ENCODE measurements at regions not wholly inside any gene's neighbourhood (a gene's known extent, or its start where the extent isn't known, plus 50 kb on each side); places are given as distances from the start of the nearest gene placed in this dataset.

DNA sequence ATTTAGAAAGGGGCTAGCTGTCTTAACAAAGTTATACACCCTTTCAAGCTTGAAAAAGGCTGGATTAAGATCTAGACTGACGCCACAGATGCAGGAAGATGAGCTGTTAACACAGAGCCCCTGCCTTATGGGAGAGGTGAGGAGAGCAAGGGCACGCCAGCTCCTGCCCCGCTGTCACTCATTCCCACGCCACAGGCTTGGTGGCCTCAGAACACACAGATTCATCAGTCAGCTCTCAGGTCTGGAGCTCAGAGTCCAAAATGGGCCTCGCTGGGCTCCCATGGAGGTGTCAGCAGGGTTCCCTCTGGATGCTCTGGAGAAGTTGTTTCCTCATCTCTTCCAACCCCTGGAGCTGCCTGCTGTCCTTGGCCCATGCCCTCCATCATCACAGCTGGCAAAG, 554.2 kb downstream of the TCERG1L start:
- no peak for DNase-seq (ENCODE audit: low read depth in 1 of 2, low spot score in 1 of 2)

DNA sequence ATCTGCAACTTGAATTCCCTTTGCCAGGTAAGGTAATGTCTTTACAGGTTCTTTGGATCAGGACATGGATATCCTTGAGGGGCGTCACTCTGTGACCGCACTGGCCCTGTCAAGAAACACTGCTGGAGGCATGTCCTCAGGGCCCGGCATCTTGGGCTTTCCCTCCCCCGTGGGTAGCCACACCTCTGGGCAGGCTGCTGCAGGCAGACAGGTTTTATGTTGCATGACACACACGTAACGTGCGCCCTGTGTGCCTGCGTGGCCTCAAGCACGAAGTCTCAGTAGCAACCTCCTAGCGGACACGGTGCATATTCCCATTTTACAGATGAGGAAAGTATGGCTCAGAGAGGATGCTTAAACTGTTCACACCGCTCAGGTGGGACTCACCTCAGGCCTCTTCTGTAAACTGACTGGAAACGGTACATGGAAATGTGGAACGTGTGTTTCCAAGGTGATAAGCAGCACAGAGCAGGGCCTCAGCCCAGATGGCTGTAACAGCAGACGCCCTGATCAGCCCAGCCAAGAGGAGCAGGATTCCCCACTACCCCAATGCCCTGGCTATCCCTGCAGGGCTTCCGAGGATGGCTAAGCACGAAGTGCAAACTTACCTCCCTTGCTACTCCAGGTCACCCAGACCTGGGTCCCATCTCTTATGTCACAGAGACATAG, 553.6 kb downstream of the TCERG1L start:
- no peak for DNase-seq (ENCODE audit: low read depth in 1 of 2, low spot score in 1 of 2)

DNA sequence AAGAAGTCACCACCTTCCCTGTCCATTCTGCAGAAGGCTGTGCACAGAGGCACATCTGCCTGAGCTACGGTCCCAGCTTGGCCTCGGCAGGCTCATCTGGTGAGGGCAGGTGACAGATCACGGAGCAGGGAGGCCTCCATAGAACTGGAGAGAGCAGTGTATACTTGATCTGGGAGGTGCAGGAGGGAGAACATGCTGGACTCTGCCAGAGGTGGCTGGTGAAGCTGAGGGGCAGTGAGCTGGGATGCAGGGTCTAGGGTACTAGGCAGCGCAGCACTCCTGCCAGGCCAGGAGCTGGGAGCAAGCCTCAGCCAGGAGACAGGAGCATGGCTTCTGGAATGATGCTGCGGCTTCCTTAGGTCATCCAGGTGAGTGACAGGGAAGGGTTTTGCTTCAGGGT, 553.0 kb downstream of the TCERG1L start:
- no peak for DNase-seq (ENCODE audit: low read depth in 1 of 2, low spot score in 1 of 2)

DNA sequence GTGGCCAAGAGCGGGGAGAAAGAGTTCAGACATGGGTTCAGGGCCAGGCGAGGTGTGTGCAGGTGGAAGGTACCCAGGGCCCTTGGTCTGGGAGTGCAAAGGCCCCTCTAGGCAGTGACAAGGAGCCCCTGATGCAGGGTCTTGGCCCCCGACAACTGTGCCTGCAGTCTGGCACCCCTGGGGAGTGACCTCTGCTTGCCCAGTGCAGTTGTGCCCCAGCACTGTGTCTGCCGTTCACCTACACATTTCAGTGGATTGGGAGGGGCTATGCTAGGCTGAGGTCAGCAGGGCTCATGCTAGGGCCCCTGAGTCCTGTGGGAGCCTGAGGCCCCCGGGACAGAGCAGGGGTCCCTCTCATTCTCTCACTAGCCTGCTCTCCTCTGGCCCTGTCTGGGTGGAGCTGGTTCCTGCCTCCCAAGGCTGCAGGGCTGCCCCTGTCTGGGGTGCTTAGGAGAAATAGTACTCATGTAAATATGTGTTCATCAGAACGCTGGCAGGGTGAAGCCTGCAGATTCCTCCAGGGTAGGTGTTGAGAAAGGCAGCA, 550.4 kb downstream of the TCERG1L start:
- DNase-seq (ENCODE audit: low read depth in 1 of 2, low spot score in 1 of 2): no peak

DNA sequence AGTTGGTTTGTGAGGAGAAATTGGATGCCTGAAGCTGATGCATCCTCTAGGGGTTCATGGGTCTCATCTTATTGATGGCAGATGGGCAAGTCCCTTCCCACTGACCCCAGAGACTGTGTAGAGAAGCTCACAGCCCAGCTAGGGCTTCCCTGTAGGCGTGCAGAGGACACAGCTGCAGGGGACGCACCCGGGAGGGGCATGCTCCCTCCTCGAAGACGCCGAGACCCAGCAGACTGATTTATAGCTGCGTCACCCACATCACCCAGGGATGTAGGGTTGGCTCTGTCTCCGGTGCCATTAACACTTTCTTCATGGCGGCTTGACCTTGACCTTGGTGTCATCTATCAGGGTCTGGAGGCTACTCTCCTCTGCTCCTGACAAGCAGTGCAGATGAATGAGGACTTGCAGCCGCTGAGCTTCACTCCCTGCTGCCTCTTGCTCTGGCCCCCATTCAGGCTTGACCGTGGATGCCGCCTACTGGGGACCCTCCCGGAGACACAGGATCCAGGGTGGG, 549.7 kb downstream of the TCERG1L start:
- DNase-seq (ENCODE audit: low read depth in 1 of 2, low spot score in 1 of 2): no peak

DNA sequence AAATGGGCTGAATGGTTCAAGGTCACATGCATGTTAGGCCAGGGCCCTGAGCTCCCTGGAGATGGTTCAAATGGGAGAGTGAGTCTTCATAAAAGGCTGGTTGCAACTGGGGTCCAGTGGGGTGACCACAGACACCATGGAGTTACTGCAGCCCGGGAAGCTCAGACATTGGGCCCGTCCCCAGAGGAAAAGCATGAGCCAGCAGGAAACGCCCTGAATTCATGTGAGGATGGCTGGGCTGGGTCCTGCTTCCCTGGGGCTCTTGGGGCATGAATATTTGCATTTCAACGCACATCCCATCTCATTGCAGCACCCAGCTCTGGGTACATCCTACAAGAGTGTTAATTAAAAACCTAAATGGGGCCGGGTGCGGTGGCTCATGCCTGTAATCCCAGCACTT, 549.0 kb downstream of the TCERG1L start:
- no peak for DNase-seq (ENCODE audit: low read depth in 1 of 2, low spot score in 1 of 2)

DNA sequence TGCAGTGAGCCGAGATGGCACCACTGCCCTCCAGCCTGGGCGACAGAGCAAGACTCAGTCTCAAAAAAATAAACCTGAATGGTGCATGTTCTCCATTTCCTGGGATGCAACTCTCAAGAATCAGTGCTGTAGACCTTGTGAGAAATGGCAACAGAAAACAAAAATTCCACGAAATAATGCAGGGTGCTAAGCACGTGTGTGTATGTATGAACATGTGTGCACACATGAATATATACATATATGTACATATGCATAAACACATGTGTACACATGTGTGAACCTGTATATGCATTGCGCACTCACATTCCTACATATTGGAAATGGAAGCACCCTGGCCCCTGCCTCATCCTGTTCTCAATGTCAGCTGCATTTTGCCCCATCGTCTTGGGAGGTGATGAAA, 548.5 kb downstream of the TCERG1L start:
- DNase-seq (ENCODE audit: low read depth in 1 of 2, low spot score in 1 of 2): no peak

DNA sequence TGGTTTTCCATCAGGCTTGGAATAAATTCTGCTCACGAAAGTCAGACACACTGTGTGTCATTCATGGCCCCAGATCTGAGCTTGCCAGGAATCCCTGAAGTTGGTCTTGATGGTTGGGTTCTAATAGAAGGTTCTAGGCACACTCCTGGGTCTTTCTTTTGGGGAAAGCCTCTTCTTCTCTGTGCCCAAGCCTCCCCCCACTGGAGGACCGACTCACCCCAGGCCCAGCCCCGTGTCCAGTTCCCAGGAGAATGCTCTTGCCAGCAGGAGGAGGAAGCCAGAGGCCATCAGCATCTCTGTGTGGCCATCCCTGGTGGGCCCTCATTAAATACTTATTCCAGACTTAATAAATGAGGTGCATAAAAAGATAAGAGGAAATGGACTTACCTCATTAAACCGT, 548.0 kb downstream of the TCERG1L start:
- no peak for DNase-seq (ENCODE audit: low read depth in 1 of 2, low spot score in 1 of 2)

DNA sequence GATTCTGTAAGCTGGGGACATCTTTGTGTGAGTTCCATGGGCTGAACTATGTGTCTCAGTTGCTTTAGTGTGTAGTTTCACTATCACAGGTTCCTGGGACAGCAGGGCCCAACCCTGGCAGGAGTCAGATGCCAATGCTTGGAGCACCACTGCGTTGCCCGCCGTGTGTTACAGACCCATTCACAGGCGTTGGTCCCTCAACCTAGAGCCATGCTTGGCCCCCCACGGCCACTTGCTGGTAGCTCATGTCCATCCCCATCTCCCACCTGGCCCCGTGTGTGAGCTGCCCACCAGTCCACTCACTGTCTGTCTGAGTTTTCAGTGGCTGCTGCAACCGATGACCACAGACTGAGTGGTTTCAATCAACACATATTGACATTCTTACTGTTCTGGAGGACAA, 546.9 kb downstream of the TCERG1L start:
- no peak for DNase-seq (ENCODE audit: low read depth in 1 of 2, low spot score in 1 of 2)

DNA sequence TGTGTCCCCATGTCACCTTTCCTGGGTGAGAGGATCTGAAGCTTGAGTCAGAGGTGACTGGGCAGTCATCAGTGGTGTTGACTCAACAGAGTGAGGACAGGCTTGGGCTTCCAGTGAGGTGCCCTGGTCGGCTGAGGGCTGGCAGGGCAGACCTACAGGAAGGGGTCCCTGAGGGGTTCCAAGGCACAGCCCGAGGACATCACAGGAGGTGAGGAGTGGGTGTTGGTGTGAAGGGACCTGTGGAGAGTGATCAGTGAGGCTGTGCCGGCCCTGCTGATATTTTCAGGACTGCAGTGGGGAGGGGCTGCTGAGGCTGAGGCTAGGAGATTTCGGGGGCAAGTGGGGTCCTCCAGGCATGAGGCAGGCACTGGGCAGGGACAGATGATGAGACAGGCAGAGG, 545.5 kb downstream of the TCERG1L start:
- no peak for DNase-seq (ENCODE audit: low read depth in 1 of 2, low spot score in 1 of 2)

DNA sequence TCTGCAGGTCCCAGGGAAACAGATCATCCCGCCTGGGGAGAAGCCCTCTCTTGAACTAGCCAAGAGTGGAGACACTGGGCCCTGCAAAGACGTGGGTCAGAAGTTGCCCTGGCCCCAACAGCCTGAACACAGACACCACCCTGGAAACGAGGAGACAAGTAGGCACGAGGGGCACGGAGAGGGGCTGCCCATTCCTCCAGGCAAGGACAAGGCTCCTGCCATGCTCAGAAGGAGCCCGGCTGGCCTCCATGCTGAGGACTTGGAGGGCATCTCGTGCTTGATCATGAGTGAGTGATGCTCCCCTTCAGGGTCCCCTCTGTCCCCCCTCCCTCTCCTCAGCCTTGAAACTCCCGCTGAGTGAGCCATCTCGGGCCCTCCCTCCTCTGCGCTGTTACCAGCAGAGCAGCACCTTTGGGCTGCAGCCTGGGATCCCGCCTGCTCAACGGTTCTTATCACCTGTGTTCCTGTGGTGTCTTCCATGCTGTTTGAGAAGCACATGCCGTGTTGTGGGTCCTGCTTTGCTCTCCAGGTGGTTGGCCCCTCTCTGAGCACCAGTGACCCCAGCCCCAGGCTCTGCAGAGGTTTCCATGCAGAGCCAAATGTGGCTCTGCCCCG, 544.3 kb downstream of the TCERG1L start:
- no peak for DNase-seq (ENCODE audit: low read depth in 1 of 2, low spot score in 1 of 2)

DNA sequence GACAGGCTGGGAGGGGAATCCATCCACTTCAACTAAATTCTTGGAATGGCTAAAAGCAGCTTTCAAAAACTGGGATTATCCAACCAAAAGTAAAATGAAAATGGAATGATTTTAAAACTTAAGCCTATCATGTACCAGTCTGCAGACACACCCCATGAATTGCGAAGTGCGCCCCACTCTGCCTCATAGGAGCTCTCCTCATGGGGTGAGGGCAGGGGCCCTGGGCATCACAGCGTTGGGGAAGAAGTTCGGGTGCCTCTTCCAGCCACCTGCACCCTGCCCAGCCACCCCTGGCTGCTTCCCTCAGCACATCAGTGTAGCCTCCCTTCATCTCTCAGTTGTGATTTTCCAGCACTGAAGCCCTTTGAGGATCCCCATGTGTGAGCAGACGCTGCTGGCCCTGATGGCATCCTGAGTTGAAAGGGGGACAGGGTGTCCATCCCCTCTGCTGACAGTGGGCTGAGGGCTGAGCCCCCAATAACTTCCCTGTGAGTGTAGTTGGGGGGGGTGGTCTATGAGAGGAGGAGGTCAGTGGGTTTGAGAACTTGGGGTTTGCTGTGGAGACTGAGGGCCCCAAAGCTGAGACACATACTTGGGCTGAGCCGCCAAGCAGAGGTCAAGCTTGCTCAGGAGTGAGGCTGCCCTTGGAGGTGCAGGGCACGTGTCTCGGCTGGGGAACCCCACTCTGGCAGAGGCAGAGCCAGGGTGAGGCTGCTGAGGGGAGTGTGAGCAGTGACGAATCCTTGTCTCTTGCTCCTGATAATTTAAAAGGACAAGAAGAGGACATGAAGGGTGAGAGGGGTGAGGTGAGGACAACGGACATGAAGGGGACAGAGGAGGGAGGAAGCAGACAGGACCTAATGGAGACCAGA, 542.1 kb downstream of the TCERG1L start:
- no peak for DNase-seq (ENCODE audit: low read depth in 1 of 2, low spot score in 1 of 2)

DNA sequence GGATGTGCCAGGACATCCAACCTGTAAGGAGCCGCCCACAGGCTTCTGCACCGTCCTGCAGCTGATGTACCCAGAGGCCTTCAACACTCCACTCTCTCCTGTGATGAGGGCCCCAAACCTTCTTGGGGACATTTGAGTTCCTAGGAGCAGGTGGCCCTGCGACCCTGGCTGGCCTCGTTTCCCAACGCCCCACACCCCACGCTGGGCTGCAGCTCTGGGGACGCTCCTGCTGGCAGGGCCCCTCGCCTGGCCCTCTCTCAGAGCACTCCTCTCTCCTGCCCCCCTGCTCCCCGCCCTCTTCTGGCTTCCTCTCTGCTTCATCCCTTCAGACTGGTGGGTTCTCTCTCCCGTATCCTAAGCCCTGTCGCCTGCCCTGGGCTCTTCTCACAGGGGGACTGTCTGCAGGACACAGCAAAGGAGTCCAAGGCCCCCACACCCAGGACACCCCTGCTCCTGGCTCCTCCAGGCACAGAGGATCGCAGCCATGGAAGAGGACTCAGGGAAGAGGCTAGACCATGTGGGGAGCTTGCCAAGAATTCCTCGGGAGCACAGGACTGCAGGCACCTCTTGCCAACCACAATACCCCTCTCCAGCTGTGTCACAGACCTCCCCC, 541.4 kb downstream of the TCERG1L start:
- no peak for DNase-seq (ENCODE audit: low read depth in 1 of 2, low spot score in 1 of 2)

DNA sequence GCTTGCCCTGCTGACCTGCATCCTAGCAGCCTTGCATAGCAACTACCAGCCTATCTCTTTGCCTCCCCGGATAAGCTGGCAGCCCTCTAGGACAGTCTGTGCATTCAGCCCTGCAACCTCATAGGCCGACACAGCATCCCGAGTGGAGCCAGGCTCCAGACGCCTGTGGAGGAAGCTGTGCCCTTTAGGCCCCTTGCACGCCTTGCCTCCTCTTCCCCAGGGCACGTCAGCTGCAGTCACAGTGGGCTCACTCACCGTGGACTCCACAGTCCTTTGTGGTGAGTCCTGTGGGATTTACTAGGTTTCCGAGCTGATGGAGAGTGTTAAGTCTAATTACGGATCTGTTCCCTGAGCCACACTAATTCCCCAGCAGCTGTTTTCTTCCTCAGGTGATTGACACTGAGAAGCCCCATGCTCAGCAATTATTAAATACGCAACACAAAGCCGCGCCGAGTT, 540.0 kb downstream of the TCERG1L start:
- no peak for DNase-seq (ENCODE audit: low read depth in 1 of 2, low spot score in 1 of 2)

DNA sequence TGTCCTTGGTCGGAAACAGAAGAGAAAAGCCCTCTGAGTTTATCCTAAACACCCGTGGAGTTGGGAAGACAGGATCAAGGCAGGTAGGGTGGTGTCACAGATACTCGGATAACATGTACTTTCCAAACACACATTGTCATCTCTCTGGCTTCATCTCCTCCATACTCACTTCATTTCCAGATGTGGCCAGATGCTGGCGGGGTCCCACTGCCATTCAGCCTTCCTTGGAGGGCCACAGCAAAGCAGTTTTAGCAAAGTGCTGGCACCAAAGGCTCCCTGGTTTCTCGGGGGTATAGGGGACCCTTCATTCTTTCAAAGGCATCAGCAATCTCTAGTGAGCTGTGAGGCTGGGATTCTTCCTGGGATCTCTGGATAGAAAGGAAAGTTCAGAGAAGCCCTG, 539.5 kb downstream of the TCERG1L start:
- no peak for DNase-seq (ENCODE audit: low read depth in 1 of 2, low spot score in 1 of 2)

DNA sequence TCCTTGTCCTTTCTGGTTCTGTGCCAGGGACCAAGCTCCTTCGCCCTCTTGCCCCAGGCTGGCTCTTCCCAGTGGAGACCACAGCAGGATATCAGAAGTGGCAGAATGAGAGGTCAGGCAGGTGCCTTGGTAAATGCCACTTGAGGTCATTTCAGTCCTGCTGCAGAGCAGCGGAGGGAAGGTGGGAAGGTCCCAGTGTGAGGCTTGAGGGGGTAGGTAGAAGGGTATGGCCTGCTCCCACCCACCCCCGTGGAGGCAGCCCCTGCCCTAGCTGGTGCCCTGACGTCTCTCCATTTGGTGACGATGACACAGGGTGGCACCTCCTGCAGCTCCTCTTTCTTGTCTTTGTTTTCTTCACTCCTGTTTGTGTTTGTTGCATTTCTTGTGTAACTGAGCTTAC, 538.8 kb downstream of the TCERG1L start:
- DNase-seq (ENCODE audit: low read depth in 1 of 2, low spot score in 1 of 2): no peak

DNA sequence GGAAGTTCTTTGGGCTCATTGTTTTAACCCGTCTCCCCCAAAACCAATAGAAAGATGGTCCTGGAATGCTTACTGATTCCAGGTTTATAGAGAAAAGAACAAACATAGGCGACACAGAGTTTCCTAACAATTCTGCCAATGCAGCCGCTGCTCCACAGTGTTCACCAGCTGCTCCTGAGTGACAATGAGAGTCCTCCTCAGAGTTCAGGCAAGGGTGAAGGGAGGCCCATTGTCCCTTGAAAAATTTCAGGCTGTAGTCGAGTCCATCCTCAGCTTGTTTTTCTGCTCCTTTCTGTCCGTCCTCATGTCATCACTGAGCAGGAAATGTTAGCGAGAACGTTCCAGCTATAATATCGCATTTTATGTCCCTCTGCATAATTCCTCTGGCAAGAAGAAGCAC, 537.6 kb downstream of the TCERG1L start:
- no peak for DNase-seq (ENCODE audit: low read depth in 1 of 2, low spot score in 1 of 2)

DNA sequence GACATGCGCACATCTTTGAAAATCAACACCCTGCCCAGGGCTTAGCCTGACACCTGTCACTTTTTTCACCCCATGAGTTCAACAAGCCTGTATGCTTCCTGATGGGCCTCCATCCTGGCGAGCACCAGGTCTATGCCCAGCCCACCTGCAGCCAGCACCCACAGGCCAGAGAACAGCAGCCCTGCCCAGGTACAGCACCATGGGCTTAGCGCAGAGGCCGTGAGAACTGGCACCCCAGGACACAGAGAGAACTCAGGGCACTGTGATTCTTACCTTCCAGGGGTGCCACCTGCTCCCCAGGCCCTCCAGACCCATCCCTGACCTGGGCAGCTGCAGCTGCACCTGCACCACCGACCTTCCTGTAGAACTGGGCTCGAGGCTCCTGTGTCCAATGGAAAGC, 536.6 kb downstream of the TCERG1L start:
- no peak for DNase-seq (ENCODE audit: low read depth in 1 of 2, low spot score in 1 of 2)

DNA sequence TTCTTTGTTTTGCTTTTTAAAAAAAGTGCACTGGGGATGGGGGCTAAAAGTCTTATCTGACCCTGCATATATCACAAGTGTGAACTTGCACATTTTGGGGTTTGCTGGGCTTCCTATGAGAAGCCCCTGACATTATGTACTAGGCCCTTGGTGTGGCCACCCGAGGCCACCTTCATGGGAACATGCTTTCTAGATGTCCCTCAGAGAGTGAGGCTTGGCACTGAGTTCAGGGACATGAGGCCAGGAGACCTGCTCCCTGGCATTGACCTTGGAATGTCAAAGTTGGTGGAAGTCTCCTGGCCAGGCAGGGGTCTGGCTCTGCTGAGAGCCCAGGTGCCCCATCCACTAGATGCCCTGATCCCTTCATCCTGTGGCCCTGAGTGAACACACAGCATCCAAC, 536.2 kb downstream of the TCERG1L start:
- no peak for DNase-seq (ENCODE audit: low read depth in 1 of 2, low spot score in 1 of 2)

DNA sequence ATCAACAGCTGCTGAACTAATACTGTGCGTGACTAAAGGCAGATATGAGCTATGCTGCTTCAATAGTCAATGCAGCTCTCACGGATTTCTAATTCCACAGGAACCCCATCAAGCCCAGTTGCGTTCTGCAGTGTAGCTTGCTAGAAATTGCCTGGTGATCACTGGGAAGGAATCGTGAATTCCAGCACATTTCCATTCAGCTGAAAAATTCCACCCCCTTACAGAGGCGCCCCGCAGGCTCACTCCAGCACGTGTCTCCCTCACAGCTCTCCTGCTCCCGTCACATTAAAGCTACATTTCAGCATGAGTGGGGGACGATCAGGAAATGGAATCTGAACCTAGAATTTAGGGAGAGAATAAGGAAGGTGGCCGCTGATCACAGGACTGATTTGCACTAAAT, 534.8 kb downstream of the TCERG1L start:
- no peak for DNase-seq (ENCODE audit: low read depth in 1 of 2, low spot score in 1 of 2)

DNA sequence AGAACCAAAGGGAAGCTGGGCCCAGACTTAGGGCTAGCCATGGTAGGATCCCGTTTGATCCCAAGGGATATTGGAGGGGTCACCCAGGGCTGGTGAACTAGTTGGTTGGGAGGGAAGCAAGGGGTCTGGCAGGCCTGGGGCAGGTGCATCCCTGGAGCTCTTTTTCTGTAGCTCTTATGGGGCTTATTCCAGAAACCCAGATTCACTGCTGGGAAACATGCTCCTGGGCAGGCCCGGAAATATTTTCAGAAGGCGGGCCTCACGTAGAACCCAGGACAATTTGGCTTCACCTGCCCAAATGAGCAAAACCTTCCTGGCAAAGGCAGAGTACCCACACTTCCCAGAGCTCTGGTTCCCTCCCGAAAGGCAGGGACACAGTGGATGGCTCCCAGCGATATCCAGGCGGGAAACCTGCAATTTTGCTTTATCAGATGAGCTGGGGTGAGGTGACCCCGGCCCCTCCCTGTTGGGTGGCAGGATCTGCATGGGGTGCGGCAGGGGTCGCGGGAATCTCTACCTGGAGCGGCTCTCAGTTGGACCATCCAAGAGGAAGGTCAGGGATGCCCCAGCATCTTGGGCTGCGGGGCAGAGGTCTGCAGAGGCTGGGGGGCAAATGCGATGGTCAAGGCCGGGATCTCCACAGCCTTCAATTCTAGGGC, 533.9 kb downstream of the TCERG1L start:
- no peak for DNase-seq (ENCODE audit: low read depth in 1 of 2, low spot score in 1 of 2)
